Tibial artery (tissue), 4 donors: ENCODE measurements at regions not wholly inside any gene's neighbourhood (a gene's known extent, or its start where the extent isn't known, plus 50 kb on each side); places are given as distances from the start of the nearest gene placed in this dataset.

ENCODE experiments used
- DNase-seq, 2 donors: peaks; one replicate each; pipeline ENCODE4 v3.0.0-alpha.2; 2019
- H3K27ac ChIP-seq, 2 donors: fragments of 200-600 bp; sonication (generic) in 1 of 2; 1 replicate in 1 of 2; 2 replicates in 1 of 2; pipeline ENCODE4 v1.5.1; 2018 to 2019; ENCODE audit warnings: mild to moderate bottlenecking in 1 of 2
- H3K27me3 ChIP-seq, 2 donors: fragments of 200-600 bp; sonication (generic) in 1 of 2; one replicate each; pipeline versions ENCODE4 v1.5.1 to v1.6.0; 2016 to 2019
- H3K36me3 ChIP-seq, 3 donors: fragments of 200-600 bp; sonication (generic) in 2 of 3; one replicate each; pipeline ENCODE4 v1.5.1; 2016 to 2019; ENCODE audit warnings: mild to moderate bottlenecking in 2 of 3
- H3K4me1 ChIP-seq, 4 donors: fragments of 200-600 bp; sonication (generic) in 2 of 4; 1 replicate in 3 of 4; 2 replicates in 1 of 4; pipeline ENCODE4 v1.5.1; 2016 to 2019
- H3K4me3 ChIP-seq, 2 donors: fragments of 200-600 bp; sonication (generic) in 1 of 2; 1 replicate in 1 of 2; 2 replicates in 1 of 2; pipeline ENCODE4 v1.5.1; 2018 to 2019; ENCODE audit warnings: mild to moderate bottlenecking in 2 of 2
- H3K9me3 ChIP-seq, 3 donors: fragments of 200-600 bp; sonication (generic) in 1 of 3; one replicate each; pipeline ENCODE4 v1.5.1; 2016 to 2019
- CTCF ChIP-seq, 2 experiments: fragments of 200-600 bp in 1 of 2; fragments of 450-650 bp in 1 of 2; IDR thresholded peaks; one replicate each; pipeline ENCODE4 v1.5.1; 2017 to 2019; ENCODE audit warnings: antibody characterized with exemption in 2 of 2, mild to moderate bottlenecking in 1 of 2, moderate library complexity in 1 of 2
- intact Hi-C: fragments of 100-400 bp; cut with DNase I; formaldehyde crosslinking; loops from one replicate; pipeline ENCODE4 v1.15.0; 2023; ENCODE audit warnings: low total_unique reads

GRCh38 chr20:22821081-22821727, 213.9 kb upstream of the SSTR4 start:
- DNase-seq: no peak
- H3K27ac ChIP-seq: no peak overlapping the region
- H3K9me3 ChIP-seq: no peaks in the 10 kb centered on the region
- no peaks in the 10 kb centered on the region for H3K36me3 ChIP-seq
- intact Hi-C loops: no loop called here
- no peak overlapping the region for H3K4me3 ChIP-seq
- peaks cover 0 to 14% (median 7%) of the 10 kb centered on the region in 4 donors for H3K4me1 ChIP-seq
- TF ChIP-seq CTCF (IDR thresholded peaks at IDR 0.05): no peak
- no peaks in the 10 kb centered on the region for H3K27me3 ChIP-seq

- peaks cover 0 to 14% (median 7%) of the 10 kb centered on the region in 4 donors for H3K4me1 ChIP-seq
- no peak for DNase-seq
- TF ChIP-seq CTCF (IDR thresholded peaks at IDR 0.05): no peak
- no peak overlapping the region for H3K27ac ChIP-seq
- no peak overlapping the region for H3K4me3 ChIP-seq
- H3K27me3 ChIP-seq: no peaks in the 10 kb centered on the region
- no peaks in the 10 kb centered on the region for H3K36me3 ChIP-seq
- intact Hi-C loops: no loop called here
- no peaks in the 10 kb centered on the region for H3K9me3 ChIP-seq
These were observed 213.3 kb upstream of the SSTR4 start for GRCh38 chr20:22821796-22822195.

- no peak for TF ChIP-seq CTCF (IDR thresholded peaks at IDR 0.05)
- Histone ChIP-seq H3K27me3 (no peaks in the 10 kb centered on the region), H3K9me3 (no peaks in the 10 kb centered on the region), H3K27ac (no peak overlapping the region), H3K4me1 (peaks cover 0 to 14% (median 7%) of the 10 kb centered on the region in 4 donors), H3K36me3 (no peaks in the 10 kb centered on the region), H3K4me3 (no peak overlapping the region)
- no peak for DNase-seq
- intact Hi-C loops: no loop called here
These were observed 212.0 kb upstream of the SSTR4 start for GRCh38 chr20:22823119-22823518.

GRCh38 chr20:22824077-22824476, 211.0 kb upstream of the SSTR4 start:
- no peak for DNase-seq
- H3K4me1 ChIP-seq: peaks cover 0 to 14% (median 7%) of the 10 kb centered on the region in 4 donors
- no peaks in the 10 kb centered on the region for H3K36me3 ChIP-seq
- no peak overlapping the region for H3K4me3 ChIP-seq
- TF ChIP-seq CTCF (IDR thresholded peaks at IDR 0.05): no peak
- H3K27me3 ChIP-seq: no peaks in the 10 kb centered on the region
- no peaks in the 10 kb centered on the region for H3K9me3 ChIP-seq
- H3K27ac ChIP-seq: no peak overlapping the region
- intact Hi-C loops: no loop called here

- H3K4me3 ChIP-seq: no peak overlapping the region
- no peak for DNase-seq
These were observed 210.0 kb upstream of the SSTR4 start for GRCh38 chr20:22825076-22825475.

More at GRCh38 chr20:22825076-22825475, 210.0 kb upstream of the SSTR4 start:
- intact Hi-C loops: no loop called here
- peaks cover 0 to 14% (median 7%) of the 10 kb centered on the region in 4 donors for H3K4me1 ChIP-seq
- no peaks in the 10 kb centered on the region for H3K36me3 ChIP-seq
- H3K9me3 ChIP-seq: no peaks in the 10 kb centered on the region
- H3K27ac ChIP-seq: no peak overlapping the region
- no peaks in the 10 kb centered on the region for H3K27me3 ChIP-seq
- TF ChIP-seq CTCF (IDR thresholded peaks at IDR 0.05): no peak
